ENCODE measurements at regions not wholly inside any gene's neighbourhood (a gene's known extent, or its start where the extent isn't known, plus 50 kb on each side); places are given as distances from the start of the nearest gene placed in this dataset.

DNA sequence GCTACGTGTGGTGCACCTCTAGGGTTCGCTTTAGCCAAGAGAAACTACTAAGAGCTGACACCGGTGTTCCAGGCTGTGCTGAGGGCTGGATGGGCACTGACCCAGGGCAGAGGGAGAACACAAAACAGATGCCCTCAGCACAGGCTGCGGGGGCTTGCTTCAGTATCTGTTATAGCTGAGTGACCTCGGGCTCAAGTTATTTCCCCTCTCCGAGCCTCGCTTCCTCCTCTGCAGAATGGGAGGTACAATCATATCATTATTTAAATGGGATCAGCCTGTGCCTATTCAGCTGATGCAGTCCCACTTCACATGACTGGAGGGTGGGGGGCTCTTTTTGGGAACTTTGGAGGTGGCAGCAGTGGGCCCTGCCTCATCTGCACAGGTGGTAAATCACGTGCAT, 156.1 kb upstream of the APCDD1 start:
- TF ChIP-seq EZH2 (optimal IDR thresholded peaks at IDR 0.05; ENCODE audit: low read depth, low read length) (no peak), CTCF (IDR thresholded peaks at IDR 0.05; ENCODE audit: low read length) (no peak)

All from MM.1S (cell line).